ENCODE measurements at regions not wholly inside any gene's neighbourhood (a gene's known extent, or its start where the extent isn't known, plus 50 kb on each side); places are given as distances from the start of the nearest gene placed in this dataset.

GRCh38 chr14:82394916-82395315 is 861.3 kb upstream of the SEL1L start:
- intact Hi-C loops (cut with DNase I) = no loop called here
- peaks cover 7% of the 10 kb centered on the region for H3K4me1 ChIP-seq
- H3K9me3 ChIP-seq = no peaks in the 10 kb centered on the region
- DNase-seq (ENCODE audit: extremely low spot score in 2 of 2) = no peak
- no peak overlapping the region for H3K4me3 ChIP-seq
- H3K27ac ChIP-seq = no peak overlapping the region
- H3K36me3 ChIP-seq = no peaks in the 10 kb centered on the region
- H3K27me3 ChIP-seq = no peaks in the 10 kb centered on the region
- TF ChIP-seq CTCF (IDR thresholded peaks at IDR 0.05) = no peak
- no peak for TF ChIP-seq POLR2AphosphoS5 (IDR thresholded peaks at IDR 0.05; ENCODE audit: insufficient read depth in 1 of 2, low read depth in 1 of 2)
- TF ChIP-seq POLR2A (IDR thresholded peaks at IDR 0.05) = no peak

- intact Hi-C loops (cut with DNase I) = no loop called here
- Histone ChIP-seq H3K36me3 (no peaks in the 10 kb centered on the region), H3K27ac (no peak overlapping the region), H3K27me3 (no peaks in the 10 kb centered on the region), H3K9me3 (no peaks in the 10 kb centered on the region), H3K4me1 (peaks cover 7% of the 10 kb centered on the region), H3K4me3 (no peak overlapping the region)
- no peak for DNase-seq (ENCODE audit: extremely low spot score in 2 of 2)
- TF ChIP-seq CTCF (IDR thresholded peaks at IDR 0.05) (no peak), POLR2A (IDR thresholded peaks at IDR 0.05) (no peak), POLR2AphosphoS5 (IDR thresholded peaks at IDR 0.05; ENCODE audit: insufficient read depth in 1 of 2, low read depth in 1 of 2) (no peak)
These were observed 864.6 kb upstream of the SEL1L start for GRCh38 chr14:82398256-82398655.

GRCh38 chr14:82403987-82404386 is 870.3 kb upstream of the SEL1L start:
- H3K4me1 ChIP-seq = no peaks in the 10 kb centered on the region
- H3K4me3 ChIP-seq = no peak overlapping the region
- DNase-seq (ENCODE audit: extremely low spot score in 2 of 2) = no peak
- no peaks in the 10 kb centered on the region for H3K27me3 ChIP-seq
- H3K36me3 ChIP-seq = no peaks in the 10 kb centered on the region
- no peak overlapping the region for H3K27ac ChIP-seq
- intact Hi-C loops (cut with DNase I) = no loop called here
- no peaks in the 10 kb centered on the region for H3K9me3 ChIP-seq
- no peak for TF ChIP-seq POLR2AphosphoS5 (IDR thresholded peaks at IDR 0.05; ENCODE audit: insufficient read depth in 1 of 2, low read depth in 1 of 2)
- TF ChIP-seq CTCF (IDR thresholded peaks at IDR 0.05) = no peak
- no peak for TF ChIP-seq POLR2A (IDR thresholded peaks at IDR 0.05)

GRCh38 chr14:82410064-82410463 is 876.4 kb upstream of the SEL1L start:
- intact Hi-C loops (cut with DNase I) = no loop called here
- Histone ChIP-seq H3K4me1 (no peaks in the 10 kb centered on the region), H3K4me3 (no peak overlapping the region), H3K36me3 (no peaks in the 10 kb centered on the region), H3K27ac (no peak overlapping the region), H3K27me3 (no peaks in the 10 kb centered on the region), H3K9me3 (no peaks in the 10 kb centered on the region)
- DNase-seq (ENCODE audit: extremely low spot score in 2 of 2) = no peak
- TF ChIP-seq POLR2AphosphoS5 (IDR thresholded peaks at IDR 0.05; ENCODE audit: insufficient read depth in 1 of 2, low read depth in 1 of 2) (no peak), POLR2A (IDR thresholded peaks at IDR 0.05) (no peak), CTCF (IDR thresholded peaks at IDR 0.05) (no peak)

GRCh38 chr14:82411298-82411697 is 877.6 kb upstream of the SEL1L start:
- no peak overlapping the region for H3K4me3 ChIP-seq
- H3K36me3 ChIP-seq = no peaks in the 10 kb centered on the region
- H3K9me3 ChIP-seq = no peaks in the 10 kb centered on the region
- intact Hi-C loops (cut with DNase I) = no loop called here
- H3K27me3 ChIP-seq = no peaks in the 10 kb centered on the region
- H3K27ac ChIP-seq = no peak overlapping the region
- no peak for DNase-seq (ENCODE audit: extremely low spot score in 2 of 2)
- TF ChIP-seq CTCF (IDR thresholded peaks at IDR 0.05) (no peak), POLR2AphosphoS5 (IDR thresholded peaks at IDR 0.05; ENCODE audit: insufficient read depth in 1 of 2, low read depth in 1 of 2) (no peak), POLR2A (IDR thresholded peaks at IDR 0.05) (no peak)
- no peaks in the 10 kb centered on the region for H3K4me1 ChIP-seq

Measured in vagina (tissue), 2 donors.